HG02759 (cell line): ENCODE measurements at regions not wholly inside any gene's neighbourhood (a gene's known extent, or its start where the extent isn't known, plus 50 kb on each side); places are given as distances from the start of the nearest gene placed in this dataset.
A peak's percentile ranks its signal among the peaks of the same experiment; 100 is the strongest.

ENCODE experiments used
- ATAC-seq: cut with Tn5 transposase; IDR thresholded peaks from one replicate; pipeline ENCODE4 v1.9.1; 2021; ENCODE audit warnings: mild to moderate bottlenecking, moderate library complexity; ENCODE audit not compliant: unreplicated experiment

DNA sequence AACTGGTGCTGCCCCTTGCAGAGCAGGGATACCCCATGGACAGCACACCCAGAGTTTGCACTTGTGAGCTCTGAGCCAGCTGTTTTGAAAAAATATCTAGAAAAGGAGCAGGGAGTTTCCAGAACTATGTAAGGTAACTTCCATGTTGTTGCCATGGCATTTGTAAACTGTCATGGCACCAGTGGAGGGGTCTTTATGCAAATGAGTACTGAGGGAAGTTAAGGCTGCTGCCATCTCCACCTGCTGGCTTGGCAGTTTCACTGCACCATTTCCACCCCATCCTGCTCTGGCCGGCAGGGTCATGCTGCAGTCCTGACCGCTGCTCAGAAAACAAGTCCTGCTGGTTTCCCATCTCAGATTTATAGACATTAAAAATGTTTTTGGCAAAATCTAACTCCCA, 52.3 kb upstream of the SNTG2 start:
- ATAC-seq: peak; percentile 68

DNA sequence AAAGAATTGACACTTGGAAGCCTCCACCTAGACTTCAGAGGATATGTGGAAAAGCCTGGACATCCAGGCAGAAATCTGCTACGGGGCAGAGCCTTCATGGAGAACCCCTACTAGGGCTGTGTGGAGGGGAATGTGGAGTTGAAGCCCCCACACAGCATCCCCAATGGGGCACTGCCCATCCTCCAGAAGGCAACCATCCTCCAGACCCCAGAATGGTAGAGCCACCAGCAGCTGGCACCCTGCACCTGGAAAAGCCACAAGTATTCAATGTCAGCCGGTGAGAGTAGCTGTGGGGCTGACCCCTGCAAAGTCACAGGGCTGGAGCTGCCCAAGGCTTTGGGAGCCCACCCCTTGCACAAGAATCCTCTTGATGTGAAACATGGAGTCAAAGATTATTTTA, 53.6 kb upstream of the SNTG2 start:
- ATAC-seq: no peak

DNA sequence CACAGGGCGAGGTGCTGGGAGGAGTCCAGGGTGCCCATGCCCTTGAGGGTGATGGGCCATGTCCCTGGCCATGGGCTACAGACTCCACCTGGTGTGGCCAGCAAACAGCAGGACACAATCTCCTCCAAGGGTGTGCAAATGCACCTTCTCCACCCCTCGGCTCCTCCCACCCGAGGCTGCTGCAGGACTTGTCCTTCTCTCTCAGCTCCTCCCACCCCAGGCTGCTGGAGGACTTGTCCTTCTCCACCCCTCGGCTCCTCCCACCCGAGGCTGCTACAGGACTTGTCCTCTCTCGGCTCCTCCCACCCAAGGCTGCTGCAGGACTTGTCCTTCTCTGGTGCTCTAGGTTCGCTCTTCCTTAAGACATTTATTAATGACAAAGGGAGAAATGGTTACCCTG, 57.3 kb upstream of the SNTG2 start:
- ATAC-seq: no peak

DNA sequence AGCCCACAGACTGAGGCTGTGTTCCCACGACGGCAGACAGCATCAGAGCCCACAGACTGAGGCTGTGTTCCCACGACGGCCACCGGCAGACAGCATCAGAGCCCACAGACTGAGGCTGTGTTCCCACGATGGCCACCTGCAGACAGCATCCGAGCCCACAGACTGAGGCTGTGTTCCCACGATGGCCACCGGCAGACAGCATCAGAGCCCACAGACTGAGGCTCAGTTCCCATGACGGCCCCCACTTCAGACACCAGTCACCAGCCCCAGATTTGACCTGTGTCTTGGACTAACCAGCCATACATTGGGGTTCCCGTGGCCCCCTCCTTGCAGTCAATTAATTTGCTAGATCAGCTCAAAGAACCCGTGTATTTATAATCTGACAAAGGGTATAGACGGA, 57.8 kb upstream of the SNTG2 start:
- no peak for ATAC-seq

DNA sequence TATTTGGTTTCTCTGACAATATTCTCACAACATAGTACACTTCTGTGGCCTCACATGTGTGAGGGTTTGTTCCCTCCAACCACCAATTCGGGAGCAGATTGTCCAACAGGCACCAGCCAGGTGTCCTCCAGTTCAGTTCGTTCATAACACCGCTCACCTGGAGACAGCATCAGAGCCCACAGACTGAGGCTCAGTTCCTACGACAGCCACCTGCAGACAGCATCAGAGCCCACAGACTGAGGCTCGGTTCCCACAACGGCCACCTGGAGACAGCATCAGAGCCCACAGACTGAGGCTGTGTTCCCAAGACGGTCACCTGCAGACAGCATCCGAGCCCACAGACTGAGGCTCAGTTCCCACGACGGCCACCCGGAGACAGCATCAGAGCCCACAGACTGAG, 58.2 kb upstream of the SNTG2 start:
- ATAC-seq: no peak

DNA sequence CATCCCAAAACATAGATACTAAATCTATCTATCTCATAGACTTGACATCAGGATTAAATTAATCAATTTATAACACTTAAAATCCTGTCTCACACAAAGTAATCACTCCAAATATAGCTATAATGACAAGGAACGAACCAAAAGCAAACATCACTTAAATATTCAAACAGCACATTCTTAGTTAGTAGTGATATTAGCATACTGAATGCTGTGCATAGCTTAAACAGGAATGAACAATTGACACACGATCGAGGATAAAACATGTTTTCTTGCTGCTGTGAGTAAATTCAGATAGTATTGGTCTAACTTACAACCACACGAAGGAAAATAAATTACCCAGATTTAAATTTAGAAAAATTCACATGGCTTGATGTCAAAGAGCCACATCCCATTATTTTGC, 58.9 kb upstream of the SNTG2 start:
- no peak for ATAC-seq

DNA sequence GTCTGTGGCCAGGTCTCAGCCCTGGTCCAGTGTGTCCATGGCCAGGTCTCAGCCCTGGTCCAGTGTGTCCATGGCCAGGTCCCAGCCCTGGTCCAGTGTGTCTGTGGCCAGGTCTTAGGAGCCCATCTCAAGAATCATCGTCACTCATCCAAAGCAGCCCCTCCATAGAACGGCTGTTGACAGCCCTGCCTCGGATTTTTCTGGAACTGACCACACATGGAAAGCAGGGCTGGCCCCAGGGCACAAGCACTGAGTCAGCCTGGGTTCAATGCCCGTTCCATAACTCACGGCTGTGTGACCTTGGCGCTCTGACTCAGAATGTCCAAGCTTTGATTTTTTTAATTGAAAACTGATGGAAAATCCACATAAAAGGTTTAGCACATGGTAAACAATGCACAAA, 59.9 kb upstream of the SNTG2 start:
- ATAC-seq: no peak

DNA sequence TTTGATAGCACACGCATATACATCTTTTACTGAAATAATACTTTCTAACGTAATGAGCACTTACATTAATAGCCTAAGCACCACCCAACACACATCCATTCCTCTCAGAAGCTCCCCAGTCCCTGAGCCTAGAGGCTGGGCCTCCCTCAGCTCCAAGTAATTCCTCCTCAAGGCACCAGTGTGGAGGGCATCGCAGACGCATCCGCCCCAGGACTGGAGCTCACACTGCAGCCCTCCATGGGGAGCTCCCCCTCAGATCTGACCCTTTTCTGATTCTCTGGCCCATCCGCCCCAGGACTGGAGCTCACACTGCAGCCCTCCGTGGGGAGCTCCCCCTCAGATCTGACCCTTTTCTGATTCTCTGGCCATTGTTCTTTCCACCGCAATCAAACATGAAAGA, 60.4 kb upstream of the SNTG2 start:
- no peak for ATAC-seq

DNA sequence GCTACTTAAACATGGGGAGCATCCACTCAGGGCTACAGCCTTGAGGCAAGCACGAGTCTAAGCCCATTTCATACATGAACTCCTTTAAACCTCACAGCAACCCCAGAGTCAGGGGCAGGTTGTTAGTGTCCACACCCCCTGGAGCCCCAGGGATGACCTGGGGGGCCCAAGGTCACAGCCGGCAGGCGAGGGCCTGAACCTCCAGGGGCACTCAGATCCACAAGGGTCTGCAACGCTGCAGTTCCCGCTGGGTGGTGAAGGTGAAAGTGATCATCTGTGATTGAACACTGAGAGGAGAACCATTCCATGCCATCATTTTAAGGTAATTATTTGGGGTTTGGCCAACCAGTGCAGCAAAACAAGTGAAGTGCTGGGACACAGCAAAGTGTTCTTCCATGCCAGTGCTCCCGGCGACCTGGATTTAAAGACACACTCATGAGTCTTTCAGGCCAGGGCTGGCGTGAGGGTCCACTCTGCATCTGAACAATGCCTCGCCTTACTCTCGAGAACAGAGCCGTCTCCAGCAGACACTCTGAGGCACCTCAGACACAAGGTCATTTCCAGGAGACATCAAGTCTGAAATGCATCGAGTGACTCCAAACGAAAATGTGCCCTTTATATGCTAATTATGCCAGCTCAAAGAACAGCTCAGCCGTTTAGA, 61.6 kb upstream of the SNTG2 start:
- no peak for ATAC-seq

DNA sequence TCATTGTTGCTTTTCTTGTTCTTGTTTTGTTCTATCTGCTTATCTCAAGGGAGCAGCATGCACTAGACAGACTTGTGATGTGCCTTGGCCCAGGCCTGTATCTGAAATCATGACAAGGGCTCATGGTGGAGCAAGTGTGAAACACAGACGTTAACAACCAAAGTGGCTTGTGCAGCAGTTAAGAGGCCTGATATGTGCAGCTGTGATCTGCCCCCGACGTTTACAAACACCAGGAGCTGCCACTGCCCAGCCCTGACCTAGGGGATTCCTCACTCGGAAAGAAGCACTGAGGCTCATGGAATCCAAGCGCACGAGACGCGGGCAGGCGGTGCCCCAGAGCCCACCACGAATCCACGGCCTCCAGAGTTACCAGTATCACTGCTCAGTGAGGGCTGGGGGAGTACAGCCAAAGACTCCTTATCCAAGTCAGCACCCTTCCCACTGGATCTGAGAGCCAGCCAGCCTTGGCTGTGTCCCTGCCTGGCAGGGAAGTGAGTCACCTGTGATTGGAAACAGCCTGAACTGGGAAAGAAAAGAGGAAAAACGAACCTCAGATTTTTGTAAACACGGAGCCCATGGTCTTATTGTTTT, 62.3 kb upstream of the SNTG2 start:
- ATAC-seq: no peak

DNA sequence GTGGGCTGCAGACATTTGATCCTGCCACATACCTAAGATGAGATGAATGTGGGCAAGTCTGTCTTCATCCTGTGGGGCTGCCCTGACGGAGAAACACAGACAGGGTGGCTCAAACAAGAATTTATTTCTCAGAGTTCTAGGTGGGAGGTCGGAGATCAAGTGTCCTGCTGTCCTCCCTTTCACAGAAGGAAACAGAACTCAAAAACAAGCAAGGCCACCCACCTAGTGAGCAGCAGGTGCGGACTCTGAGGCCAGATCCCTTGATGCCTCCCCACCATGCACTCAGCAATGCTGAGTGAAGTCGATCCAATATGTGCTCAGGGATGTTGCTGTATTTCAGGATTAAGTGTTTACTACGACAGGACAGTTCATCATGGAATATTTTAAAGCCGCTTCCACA, 63.0 kb upstream of the SNTG2 start:
- no peak for ATAC-seq

DNA sequence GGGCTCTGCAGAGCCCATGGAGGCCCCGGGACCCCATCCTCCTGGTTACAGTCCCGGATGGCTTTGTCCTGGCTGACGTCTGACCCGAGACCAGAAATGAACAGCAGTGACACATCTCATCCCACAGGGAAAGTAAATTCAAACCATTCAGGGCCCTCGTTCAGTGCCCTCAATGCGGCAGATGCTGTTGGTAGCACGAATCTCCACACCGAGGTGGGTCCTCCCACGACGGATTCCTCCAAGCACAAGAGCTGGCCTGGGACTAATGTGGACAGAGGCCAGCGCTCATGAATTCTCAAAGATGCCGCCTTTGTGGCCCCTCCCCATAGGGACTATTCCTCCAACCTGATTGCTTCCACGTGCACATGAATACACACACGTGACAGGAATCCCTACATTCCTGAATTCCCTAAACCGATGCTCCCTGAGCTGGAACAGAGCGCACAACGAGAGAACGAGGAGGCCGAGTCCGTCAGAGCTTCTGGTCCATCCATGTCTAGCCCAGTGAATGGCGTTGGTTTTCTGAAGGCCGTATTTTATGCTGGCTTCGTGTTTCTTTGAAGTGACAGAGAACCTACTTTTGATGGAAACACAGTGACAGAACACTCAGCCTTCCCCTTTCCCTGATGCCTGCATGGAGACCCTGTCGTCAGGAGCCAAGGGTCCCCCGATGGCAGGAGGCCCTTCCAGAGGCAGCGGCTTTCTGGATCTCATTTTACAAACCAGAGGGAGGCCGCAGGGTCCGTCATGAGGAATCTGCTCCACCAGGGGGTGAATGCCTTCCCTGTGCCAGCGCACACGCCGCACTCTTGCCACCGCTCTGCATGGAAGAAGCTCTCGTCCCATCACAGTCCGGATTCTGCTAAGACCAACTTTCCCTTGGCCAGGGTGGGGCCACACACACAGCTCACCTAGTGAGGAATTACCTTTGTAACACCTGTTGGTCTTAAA, 64.3 kb upstream of the SNTG2 start:
- no peak for ATAC-seq

DNA sequence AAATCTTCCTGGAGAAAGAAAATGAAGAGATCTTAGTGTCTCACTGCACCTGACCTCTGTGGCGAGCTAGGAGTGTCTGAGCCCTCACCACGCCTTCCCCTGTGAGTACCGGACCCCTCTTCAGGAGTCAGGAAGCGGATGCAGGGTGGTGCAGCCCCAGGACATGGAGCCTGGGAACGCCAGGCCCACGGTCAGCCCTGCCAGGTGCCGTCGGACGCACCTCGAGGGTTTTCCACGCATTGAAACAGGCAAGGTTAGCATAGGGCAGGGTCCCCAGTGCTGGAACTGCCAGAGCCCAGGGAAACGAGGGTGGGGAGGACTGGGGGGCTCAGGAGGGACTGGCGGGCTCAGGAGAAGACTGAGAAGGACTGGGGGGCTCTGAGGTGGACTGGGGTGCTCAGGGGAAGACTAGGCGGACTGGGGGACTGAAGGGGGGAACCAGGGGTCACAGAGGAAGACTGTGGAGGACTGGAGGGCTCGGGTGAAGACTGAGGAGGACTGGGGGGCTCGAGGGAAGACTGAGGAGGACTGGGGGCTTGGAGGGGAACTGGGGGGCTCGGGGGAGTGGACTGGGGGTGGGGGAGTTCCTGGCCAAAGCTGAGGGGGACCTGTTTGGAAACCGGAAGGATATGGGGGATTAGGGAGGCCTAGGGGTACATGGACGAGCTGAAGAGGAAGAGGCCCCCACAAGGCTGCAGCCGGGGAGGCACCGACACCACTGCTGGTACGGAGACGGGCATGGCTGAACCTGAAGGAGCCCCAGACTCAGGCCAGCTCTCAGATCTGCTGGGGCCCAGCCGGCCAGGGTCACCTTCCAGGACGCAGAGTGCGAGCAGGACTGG, 65.2 kb upstream of the SNTG2 start:
- no peak for ATAC-seq

DNA sequence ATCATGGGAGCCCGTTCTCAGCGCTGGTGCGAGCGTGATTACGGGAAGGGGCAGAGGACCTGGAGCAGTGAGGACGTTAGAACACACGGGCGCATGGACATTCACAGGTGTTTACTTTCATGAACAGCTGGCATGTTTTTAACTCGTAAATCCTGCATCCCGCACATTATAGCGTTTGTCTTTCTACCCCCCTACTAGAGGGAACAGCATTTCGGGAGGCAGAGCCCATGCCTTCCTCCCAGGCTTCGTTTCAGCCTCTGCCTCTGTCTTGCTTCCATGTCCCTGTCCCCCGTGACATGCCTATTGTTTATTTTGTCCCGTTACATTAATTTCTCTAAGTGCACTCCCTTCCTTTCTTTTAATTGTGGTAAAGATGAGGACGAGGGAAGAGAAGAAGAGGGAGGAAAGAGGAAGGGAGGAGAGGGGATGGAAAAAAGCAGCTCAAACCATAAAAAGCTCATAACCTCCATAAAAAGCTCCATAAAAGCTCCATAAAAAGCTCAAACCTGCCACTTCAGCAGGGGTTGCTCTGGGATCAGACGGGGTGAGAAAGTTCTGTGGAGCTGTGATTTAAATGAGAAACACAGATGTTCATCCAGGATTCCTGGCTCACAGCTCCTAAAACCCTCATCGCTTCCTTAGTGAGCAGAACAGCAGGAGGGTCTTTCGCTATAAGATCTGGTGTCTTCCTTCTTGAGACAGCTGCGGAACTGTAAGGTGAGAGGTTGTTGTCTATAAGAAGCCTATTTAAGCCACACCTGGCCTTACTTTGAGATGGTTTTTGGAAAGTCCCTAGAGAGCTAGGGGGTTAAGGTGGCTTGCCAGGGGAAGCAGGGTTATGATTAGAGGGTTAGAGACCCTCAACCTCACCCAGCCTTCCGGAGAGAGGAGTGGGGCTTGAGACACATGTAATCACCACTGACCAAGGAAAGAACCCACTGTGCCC, 66.6 kb upstream of the SNTG2 start:
- ATAC-seq: no peak

DNA sequence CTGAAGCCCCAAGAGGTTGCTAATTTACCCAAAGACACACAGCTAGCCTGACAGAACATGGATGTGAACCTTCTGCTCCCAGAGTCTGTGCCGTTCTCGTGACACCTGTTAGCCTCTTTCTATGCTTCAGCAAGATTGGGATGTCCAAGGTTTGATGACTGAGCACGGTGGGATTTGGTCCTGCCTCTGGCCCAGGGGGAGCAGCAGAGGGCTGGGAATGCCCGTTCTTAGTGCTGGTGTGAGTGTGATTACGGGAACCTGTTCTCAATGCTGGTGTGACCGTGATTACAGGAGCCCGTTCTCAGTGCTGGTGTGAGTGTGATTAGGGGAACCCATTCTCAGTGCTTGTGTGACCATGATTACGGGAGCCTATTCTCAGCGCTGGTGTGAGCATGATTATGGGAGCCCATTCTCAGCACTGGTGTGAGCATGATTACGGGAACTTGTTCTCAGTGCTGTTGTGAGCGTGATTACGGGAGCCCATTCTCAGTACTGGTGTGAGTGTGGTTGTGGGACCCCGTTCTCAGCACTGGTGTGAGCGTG, 67.3 kb upstream of the SNTG2 start:
- no peak for ATAC-seq

DNA sequence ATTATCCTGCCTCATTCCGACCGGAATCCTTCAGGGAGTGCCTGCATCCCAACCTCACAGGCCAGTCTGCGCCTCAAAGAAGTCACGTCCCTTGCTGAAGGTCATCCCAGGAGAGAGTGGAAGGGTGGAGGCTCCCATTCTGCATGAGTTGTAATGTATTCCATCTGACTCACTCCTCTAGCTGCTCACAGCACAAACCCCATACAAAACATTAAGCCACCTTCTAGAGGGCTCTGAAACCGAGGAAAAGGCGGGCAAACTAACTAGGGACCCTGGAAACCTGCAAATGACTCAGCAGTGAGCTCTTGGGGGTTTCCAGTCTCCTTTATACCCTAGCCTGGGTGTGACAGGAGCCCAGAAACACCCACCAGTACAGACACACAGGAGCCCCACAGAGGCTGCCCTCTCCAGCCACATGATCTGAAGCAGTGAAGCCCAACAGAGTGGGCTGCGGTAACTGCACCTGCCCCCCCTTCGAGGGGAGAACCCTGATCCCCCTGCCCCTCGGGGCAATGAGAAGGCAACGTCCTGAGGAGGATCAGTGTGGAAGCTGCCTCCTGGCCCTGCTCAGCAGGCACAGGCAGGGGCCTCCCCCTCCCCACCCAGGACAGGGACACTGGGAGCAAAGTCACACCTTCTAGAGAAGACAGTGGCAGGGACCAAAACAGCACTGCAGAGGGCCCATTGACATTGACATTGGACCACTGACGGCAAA, 69.3 kb upstream of the SNTG2 start:
- peak; percentile 92 for ATAC-seq

DNA sequence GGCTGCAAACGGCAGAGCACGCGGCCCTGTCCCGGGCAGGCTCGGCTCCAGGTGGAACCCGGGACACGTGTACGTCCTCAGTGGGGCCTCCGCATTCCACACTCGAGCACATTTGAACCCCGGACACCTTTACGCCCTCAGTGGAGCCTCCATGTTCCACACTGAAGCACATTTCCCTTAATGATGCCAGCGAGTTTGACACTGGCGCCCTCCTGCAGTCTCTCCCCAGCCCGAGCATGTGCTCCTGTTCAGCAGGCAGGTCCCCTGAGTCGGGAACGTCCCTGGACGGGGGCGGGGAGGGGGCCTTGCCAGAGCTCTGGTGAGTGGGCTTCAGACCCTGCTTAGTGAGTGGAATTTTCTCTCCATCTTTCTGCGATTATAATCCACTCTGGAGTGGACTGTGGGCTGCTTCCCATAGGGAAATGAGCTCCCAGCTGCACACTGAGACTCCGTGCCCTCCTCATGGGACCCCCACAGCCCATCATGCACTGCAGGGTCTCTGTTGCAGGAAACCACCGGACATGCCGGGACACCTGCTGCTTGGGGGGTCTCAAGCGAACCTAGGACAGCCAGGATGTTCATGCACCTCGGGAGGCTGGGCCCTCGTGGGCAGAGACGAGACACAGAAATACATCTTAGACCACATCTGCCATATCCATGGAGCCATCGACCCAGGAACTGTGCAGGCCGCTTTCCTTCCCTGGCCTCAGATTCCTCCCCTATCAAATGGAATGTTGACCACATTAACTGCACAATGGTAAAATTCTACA, 70.3 kb upstream of the SNTG2 start:
- ATAC-seq: no peak

DNA sequence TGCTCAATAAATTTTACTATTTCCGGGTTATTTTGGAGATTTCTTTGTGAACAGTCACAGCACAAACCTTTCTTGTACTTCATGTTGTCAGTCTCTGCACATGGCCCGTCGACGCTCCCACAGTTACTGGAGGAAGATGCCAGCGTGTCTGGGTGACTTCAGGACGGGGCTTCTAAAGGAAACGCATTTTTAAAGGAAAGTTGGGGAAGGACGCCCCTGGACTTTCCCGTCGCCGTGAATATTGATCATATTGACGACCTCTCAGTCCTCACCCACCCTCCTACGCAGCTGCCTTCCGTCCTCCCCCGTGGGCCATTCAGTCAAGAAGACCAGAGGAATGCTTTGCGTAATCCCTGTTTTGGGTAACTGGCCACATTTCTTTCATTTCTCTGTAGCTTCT, 71.1 kb upstream of the SNTG2 start:
- no peak for ATAC-seq
